Heart left ventricle (tissue), 16 donors: ENCODE measurements at regions not wholly inside any gene's neighbourhood (a gene's known extent, or its start where the extent isn't known, plus 50 kb on each side); places are given as distances from the start of the nearest gene placed in this dataset.

Experiments
- ATAC-seq, 4 donors: fragments of 200-7000 bp; cut with Tn5 transposase; one replicate each; pipeline ENCODE4 v1.9.1; 2020 to 2022; ENCODE audit warnings: moderate library complexity in 4 of 4, mild to moderate bottlenecking in 3 of 4, moderate number of reproducible peaks in 1 of 4
- DNase-seq, 5 donors: peaks; one replicate each; pipeline ENCODE4 v3.0.0-alpha.2; 2020
- H3K27ac ChIP-seq, 12 donors: fragments of 200-600 bp; sonication (generic) in 4 of 12; one replicate each; pipeline versions ENCODE4 v1.5.0 to v1.8.0; 2016 to 2022; ENCODE audit warnings: mild to moderate bottlenecking in 2 of 12
- H3K27me3 ChIP-seq, 9 donors: fragments of 200-600 bp; sonication (generic) in 2 of 9; one replicate each; pipeline versions ENCODE4 v1.5.1 to v1.8.0; 2016 to 2022; ENCODE audit warnings: mild to moderate bottlenecking in 3 of 9
- H3K36me3 ChIP-seq, 9 donors: fragments of 200-600 bp; sonication (generic) in 2 of 9; one replicate each; pipeline versions ENCODE4 v1.5.0 to v1.8.0; 2018 to 2022; ENCODE audit warnings: mild to moderate bottlenecking in 2 of 9
- H3K4me1 ChIP-seq, 12 donors: fragments of 200-600 bp; sonication (generic) in 4 of 12; one replicate each; pipeline versions ENCODE4 v1.5.0 to v1.8.0; 2016 to 2022; ENCODE audit warnings: mild to moderate bottlenecking in 3 of 12
- H3K4me3 ChIP-seq, 12 donors: fragments of 200-600 bp; sonication (generic) in 4 of 12; one replicate each; pipeline versions ENCODE4 v1.5.0 to v1.8.0; 2017 to 2022; ENCODE audit warnings: mild to moderate bottlenecking in 9 of 12, moderate library complexity in 4 of 12
- H3K9me3 ChIP-seq, 12 donors: fragments of 200-600 bp; sonication (generic) in 4 of 12; one replicate each; pipeline versions ENCODE4 v1.5.0 to v1.8.0; 2016 to 2022; ENCODE audit warnings: mild to moderate bottlenecking in 1 of 12
- POLR2A ChIP-seq, 2 donors: fragments of 450-650 bp; IDR thresholded peaks; one replicate each; pipeline ENCODE4 v1.6.1; 2017; ENCODE audit warnings: antibody characterized with exemption in 2 of 2, mild to moderate bottlenecking in 2 of 2, moderate library complexity in 2 of 2
- WGBS, 4 donors: extraction: QIAGEN DNeasy Blood & Tissue Kit in 2 of 4; methylation state at CpG; one replicate each; pipeline versions ENCODE4 v1.1.5 to v1.1.7; 2013 to 2018; 5-methylcytosine and 5-hydroxymethylcytosine counted together
- intact Hi-C, 10 donors: fragments of 100-400 bp; cut with DNase I; formaldehyde crosslinking; loops; one replicate each; pipeline versions ENCODE4 v1.11.1 to v1.14.2; 2022
- TF ChIP-seq, protein P1 (sequence below), 12 donors: fragments of 200-600 bp; sonication (generic) in 4 of 12; IDR thresholded peaks; one replicate each; pipeline versions ENCODE4 v1.5.0 to v1.8.0; 2018 to 2022; ENCODE audit warnings: antibody characterized with exemption in 12 of 12, mild to moderate bottlenecking in 5 of 12
- donor health status: ischemic (EF 13 %, LVEDD 7.1; RV severe dilation, severe dysfunction).
- donor health status: healthy with polysubstance abuse.
- donor health status: DM: no; HTN: yes; CAD: no.
- donor health status: DM: no; HTN: no; CAD: no.
- donor health status: ischemic (EF 25% LVEDD 6.9; RV normal size, moderate dysfunction).
- donor health status: ischemic (EF 25% LVEDD 5.7; RV mildly dilated, moderate dysfunction).
- donor health status: healthy.
- donor health status: DM: yes; HTN: yes; CAD: no.
- donor health status: ischemic (EF 35%, LVEDD 5.7; RV mildly dilated, moderate dysfunction).
- donor health status: nonischemic (EF 11% LVEDD 7.7; RV severe dilation, severe dysfunction).
- donor health status: DM: yes; HTN: yes; CAD: no.
- donor health status: PGD.
- donor health status: ischemic (EF 29% LVEDD 5.4; RV normal size, mild dysfunction).
- donor health status: nonischemic (EF 23%, LVEDD 6.1; RV moderate dilation, normal function).

DNA sequence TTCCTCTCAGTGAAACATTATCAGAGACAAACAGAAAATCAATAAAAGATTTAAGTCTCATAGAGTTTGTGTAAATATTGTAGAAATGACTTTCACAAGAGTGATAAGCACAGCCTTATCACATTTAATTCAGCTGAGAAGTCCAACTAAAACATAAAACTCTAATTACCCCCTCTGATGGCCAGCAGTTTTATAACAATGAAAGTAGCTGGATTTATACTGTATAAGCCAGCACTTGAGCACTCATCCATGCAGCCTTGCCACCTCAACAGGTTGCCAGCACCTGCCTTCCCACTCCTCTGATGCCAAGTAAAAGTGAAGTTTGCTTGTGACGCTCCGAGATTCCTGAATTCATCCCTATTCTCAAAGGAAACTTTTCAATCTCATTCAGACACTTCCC, 103.0 kb upstream of the STK39 start:
- ATAC-seq (no peak), DNase-seq (no peak)
- Histone ChIP-seq H3K9me3 (peaks cover 0 to 11% (median 0%) of the 10 kb centered on the region in 12 donors), H3K27me3 (no peaks in the 10 kb centered on the region), H3K36me3 (no peaks in the 10 kb centered on the region), H3K27ac (no peak overlapping the region), H3K4me1 (peaks cover 0 to 9% (median 0%) of the 10 kb centered on the region in 12 donors), H3K4me3 (no peak overlapping the region)
- intact Hi-C loops, result loop anchor here in 1 of 10 donors (10.0 kb wide), 1 partner anchor 354 kb away; no protein-coding TSS in a partner anchor
- TF ChIP-seq, protein P1, sequence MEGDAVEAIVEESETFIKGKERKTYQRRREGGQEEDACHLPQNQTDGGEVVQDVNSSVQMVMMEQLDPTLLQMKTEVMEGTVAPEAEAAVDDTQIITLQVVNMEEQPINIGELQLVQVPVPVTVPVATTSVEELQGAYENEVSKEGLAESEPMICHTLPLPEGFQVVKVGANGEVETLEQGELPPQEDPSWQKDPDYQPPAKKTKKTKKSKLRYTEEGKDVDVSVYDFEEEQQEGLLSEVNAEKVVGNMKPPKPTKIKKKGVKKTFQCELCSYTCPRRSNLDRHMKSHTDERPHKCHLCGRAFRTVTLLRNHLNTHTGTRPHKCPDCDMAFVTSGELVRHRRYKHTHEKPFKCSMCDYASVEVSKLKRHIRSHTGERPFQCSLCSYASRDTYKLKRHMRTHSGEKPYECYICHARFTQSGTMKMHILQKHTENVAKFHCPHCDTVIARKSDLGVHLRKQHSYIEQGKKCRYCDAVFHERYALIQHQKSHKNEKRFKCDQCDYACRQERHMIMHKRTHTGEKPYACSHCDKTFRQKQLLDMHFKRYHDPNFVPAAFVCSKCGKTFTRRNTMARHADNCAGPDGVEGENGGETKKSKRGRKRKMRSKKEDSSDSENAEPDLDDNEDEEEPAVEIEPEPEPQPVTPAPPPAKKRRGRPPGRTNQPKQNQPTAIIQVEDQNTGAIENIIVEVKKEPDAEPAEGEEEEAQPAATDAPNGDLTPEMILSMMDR (IDR thresholded peaks at IDR 0.05), result peak in 1 of 12 donors; percentile 3
- no peak for TF ChIP-seq POLR2A (IDR thresholded peaks at IDR 0.05)
- WGBS, 4 donors, result 79 to 94% (median 86%) methylated on average over 2 of the region's 2 CpGs

DNA sequence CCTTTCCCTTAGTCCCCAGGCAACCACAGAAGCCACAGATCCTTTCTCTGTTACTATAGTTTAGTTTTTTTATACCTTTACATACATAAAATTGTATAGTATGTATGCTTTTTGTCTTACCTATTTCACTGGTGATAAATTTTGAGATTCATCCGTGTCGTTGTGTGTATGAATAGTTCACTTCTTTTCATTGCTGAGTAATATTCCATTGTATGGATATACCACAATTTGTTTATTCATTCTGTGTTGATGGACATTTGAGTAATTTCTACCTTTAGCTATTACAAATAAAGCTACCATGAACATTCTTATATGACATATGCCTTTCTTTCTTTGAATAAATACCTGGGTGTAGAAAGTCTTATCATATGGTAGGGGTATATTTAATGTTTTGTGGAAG, 102.8 kb upstream of the CERS6 start:
- no peak for DNase-seq
- ATAC-seq, result no peak
- no peak overlapping the region for H3K4me3 ChIP-seq
- intact Hi-C loops, result loop anchor here in 1 of 10 donors (10.0 kb wide), 1 partner anchor 352 kb away; no protein-coding TSS in a partner anchor
- H3K9me3 ChIP-seq, result peaks cover 0 to 11% (median 0%) of the 10 kb centered on the region in 12 donors
- WGBS, 4 donors, result 72 to 98% (median 84%) methylated on average over 2 of the region's 2 CpGs
- no peaks in the 10 kb centered on the region for H3K27me3 ChIP-seq
- TF ChIP-seq POLR2A (IDR thresholded peaks at IDR 0.05), result no peak
- TF ChIP-seq, protein P1 (IDR thresholded peaks at IDR 0.05), result no peak
- H3K4me1 ChIP-seq, result no peaks in the 10 kb centered on the region
- no peak overlapping the region for H3K27ac ChIP-seq
- no peaks in the 10 kb centered on the region for H3K36me3 ChIP-seq

DNA sequence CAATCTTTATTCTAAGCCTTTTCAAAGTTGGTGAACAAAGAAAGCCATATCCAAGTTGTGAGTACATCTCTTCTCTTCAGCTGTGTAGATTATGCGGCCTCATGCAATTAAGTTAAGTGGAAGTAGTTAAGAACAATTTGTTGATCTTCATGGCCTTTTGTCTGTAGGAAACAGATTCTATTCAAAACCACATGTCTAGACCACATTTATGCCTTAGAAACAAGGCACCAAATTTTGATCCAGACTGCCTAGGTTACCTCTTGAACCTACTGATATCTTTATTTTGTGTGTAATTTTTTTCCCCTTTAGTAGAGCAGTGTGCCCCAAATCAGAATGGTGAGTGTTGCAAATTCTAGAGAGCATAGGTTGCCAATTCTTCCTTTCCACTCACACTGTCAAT, 101.6 kb upstream of the CERS6 start:
- ATAC-seq (no peak), DNase-seq (no peak)
- Histone ChIP-seq H3K27ac (no peak overlapping the region), H3K9me3 (peaks cover 0 to 11% (median 0%) of the 10 kb centered on the region in 12 donors), H3K27me3 (no peaks in the 10 kb centered on the region), H3K4me3 (no peak overlapping the region), H3K36me3 (no peaks in the 10 kb centered on the region), H3K4me1 (no peaks in the 10 kb centered on the region)
- intact Hi-C loops, result loop anchor here in 1 of 10 donors (10.0 kb wide), 1 partner anchor 350 kb away; no protein-coding TSS in a partner anchor
- WGBS, 4 donors, result 89 to 93% (median 92%) methylated on average over 1 of the region's 1 CpG
- TF ChIP-seq POLR2A (IDR thresholded peaks at IDR 0.05), result no peak
- TF ChIP-seq, protein P1 (IDR thresholded peaks at IDR 0.05), result no peak

GRCh38 chr2:168355121-168355520, 101.0 kb upstream of the CERS6 start:
- H3K36me3 ChIP-seq, result no peaks in the 10 kb centered on the region
- H3K27ac ChIP-seq, result no peak overlapping the region
- intact Hi-C loops, result loop anchor here in 1 of 10 donors (10.0 kb wide), 1 partner anchor 350 kb away; no protein-coding TSS in a partner anchor
- H3K4me1 ChIP-seq, result no peaks in the 10 kb centered on the region
- H3K27me3 ChIP-seq, result no peaks in the 10 kb centered on the region
- H3K4me3 ChIP-seq, result no peak overlapping the region
- DNase-seq (no peak), ATAC-seq (no peak)
- peaks cover 0 to 11% (median 0%) of the 10 kb centered on the region in 12 donors for H3K9me3 ChIP-seq
- TF ChIP-seq, protein P1 (IDR thresholded peaks at IDR 0.05), result no peak
- TF ChIP-seq POLR2A (IDR thresholded peaks at IDR 0.05), result no peak
- WGBS, 4 donors, result 51 to 67% (median 61%) methylated on average over 2 of the region's 2 CpGs
